Spleen (tissue), 11 donors: ENCODE measurements at regions not wholly inside any gene's neighbourhood (a gene's known extent, or its start where the extent isn't known, plus 50 kb on each side); places are given as distances from the start of the nearest gene placed in this dataset.

Experiments
- DNase-seq: peaks from one replicate; pipeline ENCODE4 v3.0.0-alpha.2; 2020
- H3K27ac ChIP-seq, 8 donors: fragments of 200-600 bp; sonication (generic) in 7 of 8; 1 replicate in 4 of 8; 2 replicates in 4 of 8; pipeline versions ENCODE4 v1.5.0 to v1.8.0; 2016 to 2021; ENCODE audit warnings: inconsistent platforms in 4 of 8, mild to moderate bottlenecking in 4 of 8, moderate library complexity in 1 of 8
- H3K27me3 ChIP-seq, 7 donors: fragments of 200-600 bp; sonication (generic) in 6 of 7; replicated peaks in 1 of 7; 1 replicate in 4 of 7; 2 replicates in 3 of 7; pipeline versions ENCODE4 v1.5.0 to v1.8.0; 2016 to 2021; ENCODE audit warnings: inconsistent platforms in 3 of 7, mild to moderate bottlenecking in 1 of 7
- H3K36me3 ChIP-seq, 6 donors: fragments of 200-600 bp; sonication (generic) in 5 of 6; 1 replicate in 4 of 6; 2 replicates in 2 of 6; pipeline versions ENCODE4 v1.5.0 to v1.8.0; 2016 to 2021; ENCODE audit warnings: inconsistent platforms in 2 of 6
- H3K4me1 ChIP-seq, 6 donors: fragments of 200-600 bp; sonication (generic) in 5 of 6; 1 replicate in 3 of 6; 2 replicates in 3 of 6; pipeline versions ENCODE4 v1.5.0 to v1.8.0; 2016 to 2021; ENCODE audit warnings: inconsistent platforms in 3 of 6
- H3K4me3 ChIP-seq, 8 donors: fragments of 200-600 bp; sonication (generic) in 7 of 8; 1 replicate in 4 of 8; 2 replicates in 4 of 8; pipeline versions ENCODE4 v1.5.0 to v1.8.0; 2016 to 2021; ENCODE audit warnings: inconsistent platforms in 4 of 8, mild to moderate bottlenecking in 4 of 8, moderate library complexity in 2 of 8
- H3K9me3 ChIP-seq, 8 donors: fragments of 200-600 bp; sonication (generic) in 7 of 8; 1 replicate in 4 of 8; 2 replicates in 4 of 8; pipeline versions ENCODE4 v1.5.0 to v1.8.0; 2016 to 2021; ENCODE audit warnings: inconsistent platforms in 4 of 8
- POLR2A ChIP-seq, 3 donors: fragments of 450-650 bp; IDR thresholded peaks; one replicate each; pipeline ENCODE4 v1.5.1; 2017; ENCODE audit warnings: antibody characterized with exemption in 3 of 3, mild to moderate bottlenecking in 1 of 3
- POLR2AphosphoS5 ChIP-seq, 3 donors: sonication (generic); formaldehyde crosslinking; IDR thresholded peaks; one replicate each; pipeline ENCODE4 v1.5.1; 2017; ENCODE audit warnings: antibody characterized with exemption in 3 of 3
- WGBS, 5 donors: extraction: QIAGEN DNeasy Blood & Tissue Kit in 3 of 5; methylation state at CpG; one replicate each; pipeline versions ENCODE4 v1.1.5 to v1.1.7; 2013 to 2018; 5-methylcytosine and 5-hydroxymethylcytosine counted together
- intact Hi-C: fragments of 100-400 bp; cut with DNase I; formaldehyde crosslinking; loops from one replicate; pipeline ENCODE4 v1.15.0; 2023; ENCODE audit warnings: low total_unique reads
- TF ChIP-seq, protein P1 (sequence below), 11 experiments: fragments of 200-600 bp in 7 of 11; fragments of 450-650 bp in 4 of 11; sonication (generic) in 4 of 11; IDR thresholded peaks in 8 of 11; conservative IDR thresholded peaks in 3 of 11; 1 replicate in 7 of 11; 2 replicates in 4 of 11; pipeline versions ENCODE4 v1.4.0 to v1.8.0; 2016 to 2021; ENCODE audit warnings: antibody characterized with exemption in 11 of 11, inconsistent platforms in 4 of 11, mild to moderate bottlenecking in 1 of 11
- donor health status: healthy with polysubstance abuse.
- donor health status: DM: no; HTN: no; CAD: no; lungs with moderate emphysema.
- donor health status: DM: no; HTN: no; CAD: no.
- donor health status: Bipolar disorder and iron deficiency.
- donor health status: healthy.
- donor health status: DM: no; HTN: no; CAD: no.
- donor health status: DM: yes; HTN: yes; CAD: no.

DNA sequence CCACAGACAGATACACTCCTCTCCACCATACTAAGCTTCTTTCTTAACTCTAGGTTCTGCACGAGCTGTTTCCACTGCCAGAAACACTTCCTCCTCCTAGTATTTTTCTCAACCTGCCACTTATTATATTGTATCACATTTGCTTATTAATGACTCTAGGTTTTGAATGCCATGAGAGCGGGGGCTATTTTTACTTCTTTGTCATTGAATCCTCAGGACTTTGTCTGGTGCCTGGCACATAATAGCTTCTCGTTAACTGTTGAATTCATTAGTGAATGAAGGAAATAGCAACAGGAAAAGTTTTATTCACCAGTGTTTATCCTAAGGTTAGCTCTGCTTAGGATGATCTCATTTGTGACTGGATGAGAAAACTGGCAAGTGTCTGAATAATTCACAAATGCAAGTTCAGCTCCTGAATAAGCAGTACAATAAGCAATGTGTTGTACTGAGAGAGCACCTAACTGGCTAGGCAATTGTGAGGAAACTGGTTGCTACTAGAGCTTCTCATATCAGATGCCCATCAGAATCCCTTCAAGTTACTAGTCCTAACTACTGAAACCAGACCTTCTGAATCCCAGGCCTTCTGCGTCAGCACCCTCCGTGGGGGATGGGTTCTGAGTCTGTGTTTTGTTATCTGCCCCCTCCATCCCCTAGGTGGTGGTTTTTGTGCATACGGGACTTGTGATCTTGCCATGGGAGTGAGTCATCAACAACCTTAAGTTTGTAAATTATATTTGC, 92.7 kb downstream of the LSMEM1 start:
- intact Hi-C loops = no loop called here
- TF ChIP-seq POLR2AphosphoS5 (IDR thresholded peaks at IDR 0.05) (no peak), POLR2A (IDR thresholded peaks at IDR 0.05) (no peak)
- TF ChIP-seq, protein P1, sequence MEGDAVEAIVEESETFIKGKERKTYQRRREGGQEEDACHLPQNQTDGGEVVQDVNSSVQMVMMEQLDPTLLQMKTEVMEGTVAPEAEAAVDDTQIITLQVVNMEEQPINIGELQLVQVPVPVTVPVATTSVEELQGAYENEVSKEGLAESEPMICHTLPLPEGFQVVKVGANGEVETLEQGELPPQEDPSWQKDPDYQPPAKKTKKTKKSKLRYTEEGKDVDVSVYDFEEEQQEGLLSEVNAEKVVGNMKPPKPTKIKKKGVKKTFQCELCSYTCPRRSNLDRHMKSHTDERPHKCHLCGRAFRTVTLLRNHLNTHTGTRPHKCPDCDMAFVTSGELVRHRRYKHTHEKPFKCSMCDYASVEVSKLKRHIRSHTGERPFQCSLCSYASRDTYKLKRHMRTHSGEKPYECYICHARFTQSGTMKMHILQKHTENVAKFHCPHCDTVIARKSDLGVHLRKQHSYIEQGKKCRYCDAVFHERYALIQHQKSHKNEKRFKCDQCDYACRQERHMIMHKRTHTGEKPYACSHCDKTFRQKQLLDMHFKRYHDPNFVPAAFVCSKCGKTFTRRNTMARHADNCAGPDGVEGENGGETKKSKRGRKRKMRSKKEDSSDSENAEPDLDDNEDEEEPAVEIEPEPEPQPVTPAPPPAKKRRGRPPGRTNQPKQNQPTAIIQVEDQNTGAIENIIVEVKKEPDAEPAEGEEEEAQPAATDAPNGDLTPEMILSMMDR (IDR thresholded peaks at IDR 0.05 in 8 of 11, conservative IDR thresholded peaks at IDR 0.05 in 3 of 11) = no peak
- WGBS, 5 donors = 60 to 73% (median 66%) methylated on average over 6 of the region's 6 CpGs
- H3K4me3 ChIP-seq = no peak overlapping the region
- no peaks in the 10 kb centered on the region for H3K36me3 ChIP-seq
- peaks cover 0 to 14% (median 5%) of the 10 kb centered on the region in 6 donors for H3K4me1 ChIP-seq
- peaks cover 0 to 13% (median 3%) of the 10 kb centered on the region in 8 donors for H3K9me3 ChIP-seq
- no peak overlapping the region for H3K27ac ChIP-seq
- no peak for DNase-seq
- H3K27me3 ChIP-seq = no peaks in the 10 kb centered on the region

GRCh38 chr7:112575864-112576263, 95.1 kb downstream of the LSMEM1 start:
- Histone ChIP-seq H3K27me3 (no peaks in the 10 kb centered on the region), H3K36me3 (no peaks in the 10 kb centered on the region), H3K9me3 (peaks cover 0 to 13% (median 3%) of the 10 kb centered on the region in 8 donors), H3K4me3 (no peak overlapping the region), H3K27ac (no peak overlapping the region), H3K4me1 (peaks cover 0 to 14% (median 5%) of the 10 kb centered on the region in 6 donors)
- no peak for DNase-seq
- WGBS, 5 donors = 45 to 65% (median 58%) methylated on average over 1 of the region's 1 CpG
- intact Hi-C loops = no loop called here
- no peak for TF ChIP-seq POLR2A (IDR thresholded peaks at IDR 0.05)
- TF ChIP-seq POLR2AphosphoS5 (IDR thresholded peaks at IDR 0.05) = no peak
- TF ChIP-seq, protein P1 (IDR thresholded peaks at IDR 0.05 in 8 of 11, conservative IDR thresholded peaks at IDR 0.05 in 3 of 11) = no peak

DNA sequence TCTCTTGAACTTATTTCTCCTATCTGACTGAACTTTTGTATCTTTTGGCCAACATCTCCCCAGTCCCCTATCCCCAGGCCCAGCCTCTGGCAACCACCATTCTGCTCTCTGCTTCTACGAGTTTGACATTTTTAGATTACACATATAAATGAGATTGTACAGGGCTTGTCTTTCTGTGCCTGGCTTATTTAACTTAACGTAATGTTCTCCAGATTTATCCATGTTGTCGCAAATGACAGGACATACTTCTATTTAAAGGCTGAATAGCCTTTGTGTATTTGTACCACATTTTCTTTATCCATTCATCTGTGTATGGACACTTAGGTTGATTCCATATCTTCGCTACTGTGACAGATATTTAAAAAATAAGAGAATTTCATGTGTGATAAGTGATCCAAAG, 98.6 kb downstream of the LSMEM1 start:
- H3K4me3 ChIP-seq = no peak overlapping the region
- intact Hi-C loops = no loop called here
- no peak for DNase-seq
- no peaks in the 10 kb centered on the region for H3K36me3 ChIP-seq
- 80 to 92% (median 90%) methylated on average over 4 of the region's 4 CpGs for WGBS, 5 donors
- H3K27me3 ChIP-seq = no peaks in the 10 kb centered on the region
- no peak overlapping the region for H3K27ac ChIP-seq
- peaks cover 0 to 13% (median 3%) of the 10 kb centered on the region in 8 donors for H3K9me3 ChIP-seq
- TF ChIP-seq POLR2A (IDR thresholded peaks at IDR 0.05) = no peak
- TF ChIP-seq POLR2AphosphoS5 (IDR thresholded peaks at IDR 0.05) = no peak
- TF ChIP-seq, protein P1 (IDR thresholded peaks at IDR 0.05 in 8 of 11, conservative IDR thresholded peaks at IDR 0.05 in 3 of 11) = no peak
- H3K4me1 ChIP-seq = no peaks in the 10 kb centered on the region

GRCh38 chr7:112580717-112581435, 100.1 kb downstream of the LSMEM1 start:
- DNase-seq = no peak
- no peak for TF ChIP-seq POLR2AphosphoS5 (IDR thresholded peaks at IDR 0.05)
- TF ChIP-seq, protein P1 (IDR thresholded peaks at IDR 0.05 in 8 of 11, conservative IDR thresholded peaks at IDR 0.05 in 3 of 11) = no peak
- Histone ChIP-seq H3K27ac (no peak overlapping the region), H3K9me3 (peaks cover 0 to 11% (median 3%) of the 10 kb centered on the region in 8 donors), H3K27me3 (no peaks in the 10 kb centered on the region), H3K36me3 (no peaks in the 10 kb centered on the region), H3K4me3 (no peak overlapping the region), H3K4me1 (no peaks in the 10 kb centered on the region)
- intact Hi-C loops = no loop called here
- 81 to 90% (median 85%) methylated on average over 5 of the region's 5 CpGs for WGBS, 5 donors
